ENCODE measurements at regions not wholly inside any gene's neighbourhood (a gene's known extent, or its start where the extent isn't known, plus 50 kb on each side); places are given as distances from the start of the nearest gene placed in this dataset.

DNA sequence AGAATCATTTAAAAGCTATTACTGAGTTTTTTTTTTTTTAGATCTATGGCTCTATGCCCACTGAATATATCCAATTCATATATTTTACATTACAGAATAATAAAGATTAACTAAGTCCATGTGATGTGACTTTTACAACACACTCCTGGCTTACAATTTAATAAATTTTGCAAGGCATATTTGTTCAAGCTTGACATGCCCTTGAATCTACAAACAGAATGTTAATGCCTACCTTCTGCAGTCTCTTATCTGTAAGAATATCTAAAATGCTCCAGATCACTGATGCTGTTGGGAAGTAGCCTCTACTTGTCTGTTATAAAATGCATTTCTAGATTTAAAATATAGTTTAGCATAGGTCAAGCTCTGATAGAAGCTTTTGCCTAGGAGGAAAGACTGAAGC lies 100.7 kb upstream of the RASGEF1B start:
- TF ChIP-seq, protein P1, sequence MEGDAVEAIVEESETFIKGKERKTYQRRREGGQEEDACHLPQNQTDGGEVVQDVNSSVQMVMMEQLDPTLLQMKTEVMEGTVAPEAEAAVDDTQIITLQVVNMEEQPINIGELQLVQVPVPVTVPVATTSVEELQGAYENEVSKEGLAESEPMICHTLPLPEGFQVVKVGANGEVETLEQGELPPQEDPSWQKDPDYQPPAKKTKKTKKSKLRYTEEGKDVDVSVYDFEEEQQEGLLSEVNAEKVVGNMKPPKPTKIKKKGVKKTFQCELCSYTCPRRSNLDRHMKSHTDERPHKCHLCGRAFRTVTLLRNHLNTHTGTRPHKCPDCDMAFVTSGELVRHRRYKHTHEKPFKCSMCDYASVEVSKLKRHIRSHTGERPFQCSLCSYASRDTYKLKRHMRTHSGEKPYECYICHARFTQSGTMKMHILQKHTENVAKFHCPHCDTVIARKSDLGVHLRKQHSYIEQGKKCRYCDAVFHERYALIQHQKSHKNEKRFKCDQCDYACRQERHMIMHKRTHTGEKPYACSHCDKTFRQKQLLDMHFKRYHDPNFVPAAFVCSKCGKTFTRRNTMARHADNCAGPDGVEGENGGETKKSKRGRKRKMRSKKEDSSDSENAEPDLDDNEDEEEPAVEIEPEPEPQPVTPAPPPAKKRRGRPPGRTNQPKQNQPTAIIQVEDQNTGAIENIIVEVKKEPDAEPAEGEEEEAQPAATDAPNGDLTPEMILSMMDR (IDR thresholded peaks at IDR 0.05): no peak
- TF ChIP-seq POLR2AphosphoS5 (IDR thresholded peaks at IDR 0.05): no peak
- TF ChIP-seq POLR2A (IDR thresholded peaks at IDR 0.05): no peak
- no peak for TF ChIP-seq EP300 (IDR thresholded peaks at IDR 0.05; ENCODE audit: low read depth)
- no peak overlapping the region for H3K27ac ChIP-seq
- no peaks in the 10 kb centered on the region for H3K27me3 ChIP-seq
- peaks cover 0 to 22% (median 0%) of the 10 kb centered on the region in 4 donors for H3K4me1 ChIP-seq
- H3K4me3 ChIP-seq: no peak overlapping the region
- intact Hi-C loops (cut with DNase I; ENCODE audit: low total_unique reads) (no loop called here), in situ Hi-C loops (cut with MboI; ENCODE audit: low pct_ligation_motif_present in 1 of 4, low pct_unique_long_range_greater_than_20kb in 1 of 4, low sequenced_read_pairs in 3 of 4) (no loop called here)
- no peaks in the 10 kb centered on the region for H3K9me3 ChIP-seq
- no peak for DNase-seq
- no peaks in the 10 kb centered on the region for H3K36me3 ChIP-seq

DNA sequence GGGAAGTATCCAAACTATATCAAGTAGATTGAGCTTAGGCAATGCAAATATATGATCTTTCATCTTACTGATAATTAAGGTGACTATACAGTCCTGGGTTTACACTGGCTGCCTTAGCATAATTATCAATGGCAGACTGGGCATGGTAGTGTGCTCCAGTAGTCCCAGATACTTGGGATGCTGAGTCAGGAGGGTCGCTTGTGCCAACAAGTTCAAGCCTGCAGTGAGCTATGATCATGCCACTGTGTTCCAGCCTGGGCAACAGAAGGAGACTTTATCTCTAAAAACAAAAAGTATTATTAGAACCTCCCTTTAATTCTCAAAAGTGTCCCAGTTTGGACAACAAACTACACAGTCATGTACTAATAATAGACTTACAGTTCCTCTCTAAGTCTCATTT lies 99.4 kb upstream of the RASGEF1B start:
- Histone ChIP-seq H3K27ac (no peak overlapping the region), H3K4me1 (peaks cover 0 to 28% (median under 1%) of the 10 kb centered on the region in 4 donors), H3K36me3 (no peaks in the 10 kb centered on the region), H3K9me3 (no peaks in the 10 kb centered on the region), H3K4me3 (no peak overlapping the region), H3K27me3 (no peaks in the 10 kb centered on the region)
- in situ Hi-C loops (cut with MboI; ENCODE audit: low pct_ligation_motif_present in 1 of 4, low pct_unique_long_range_greater_than_20kb in 1 of 4, low sequenced_read_pairs in 3 of 4) (no loop called here), intact Hi-C loops (cut with DNase I; ENCODE audit: low total_unique reads) (no loop called here)
- WGBS, 2 donors (ENCODE audit: low coverage in 1 of 2): 100% methylated on average over 1 of the region's 1 CpG
- no peak for DNase-seq
- TF ChIP-seq, protein P1 (IDR thresholded peaks at IDR 0.05): no peak
- TF ChIP-seq EP300 (IDR thresholded peaks at IDR 0.05; ENCODE audit: low read depth) (no peak), POLR2A (IDR thresholded peaks at IDR 0.05) (no peak), POLR2AphosphoS5 (IDR thresholded peaks at IDR 0.05) (no peak)

DNA sequence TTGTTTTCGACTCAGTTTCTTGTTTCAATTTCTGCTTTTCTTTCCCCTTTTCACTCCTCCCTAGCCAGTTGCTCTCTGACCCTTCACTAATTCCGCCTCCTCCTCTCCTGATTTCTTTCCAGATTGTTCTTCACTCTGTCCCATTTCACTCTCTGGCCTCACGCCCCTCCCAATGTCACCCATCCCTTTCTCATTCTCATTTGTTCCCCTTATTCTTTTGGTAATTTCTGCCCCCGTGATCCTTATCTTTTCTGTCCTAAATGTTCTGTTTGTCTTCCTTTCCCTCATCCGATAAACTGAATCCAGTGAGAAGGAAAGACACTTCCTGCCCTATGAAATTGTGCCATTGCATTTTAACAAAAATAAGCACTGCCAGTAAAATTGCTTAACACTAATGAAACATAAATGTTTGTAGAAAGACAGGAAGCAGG lies 94.5 kb upstream of the RASGEF1B start:
- intact Hi-C loops (cut with DNase I; ENCODE audit: low total_unique reads) (no loop called here), in situ Hi-C loops (cut with MboI; ENCODE audit: low pct_ligation_motif_present in 1 of 4, low pct_unique_long_range_greater_than_20kb in 1 of 4, low sequenced_read_pairs in 3 of 4) (no loop called here)
- DNase-seq: no peak
- Histone ChIP-seq H3K27ac (peak overlapping the region; percentile 54 to 73 (median 72)), H3K4me1 (peaks cover 0 to 31% (median 8%) of the 10 kb centered on the region in 4 donors), H3K27me3 (no peaks in the 10 kb centered on the region), H3K36me3 (no peaks in the 10 kb centered on the region), H3K9me3 (no peaks in the 10 kb centered on the region), H3K4me3 (peak overlapping the region in 1 of 4 donors; percentile 20)
- TF ChIP-seq EP300 (IDR thresholded peaks at IDR 0.05; ENCODE audit: low read depth) (no peak), POLR2A (IDR thresholded peaks at IDR 0.05) (no peak), POLR2AphosphoS5 (IDR thresholded peaks at IDR 0.05) (no peak)
- TF ChIP-seq, protein P1 (IDR thresholded peaks at IDR 0.05): no peak
- WGBS, 2 donors (ENCODE audit: low coverage in 1 of 2): 28 to 51% methylated on average over 4 to 5 of the region's 5 CpGs

DNA sequence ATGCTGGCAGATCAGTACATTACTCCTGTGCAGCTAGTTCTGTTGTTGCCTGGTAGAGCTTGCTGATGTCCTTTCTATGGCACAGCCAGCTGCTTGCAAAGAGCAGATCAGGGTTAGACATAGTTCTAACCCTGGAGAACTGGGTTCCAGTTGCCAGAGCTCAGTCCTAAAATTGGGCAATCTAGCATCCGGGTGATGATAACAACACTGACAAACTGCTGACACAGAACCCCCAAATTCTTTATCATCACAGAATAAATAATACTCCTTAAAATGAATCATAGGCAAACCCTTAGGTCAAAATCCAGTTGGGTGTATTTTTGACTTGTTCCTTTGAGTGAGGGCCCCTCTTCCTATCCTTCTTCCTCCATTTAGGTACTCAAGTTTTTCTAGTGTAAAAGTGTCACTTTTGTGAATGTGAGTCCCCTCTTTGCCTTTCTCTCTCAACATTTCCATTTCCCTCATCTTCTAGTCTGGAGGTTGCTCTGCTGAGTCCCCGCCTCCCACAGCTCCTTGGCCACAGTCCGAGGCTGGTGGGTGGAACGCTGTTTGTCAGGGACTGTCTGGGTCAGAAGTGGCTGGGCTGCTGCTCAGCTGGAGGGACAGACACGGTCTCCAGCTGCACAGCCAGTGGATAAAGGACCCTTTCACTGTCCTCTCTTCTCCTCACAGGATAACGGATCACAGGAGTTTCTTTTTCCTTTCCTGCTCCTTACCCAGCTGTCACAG lies 93.6 kb upstream of the RASGEF1B start:
- in situ Hi-C loops (cut with MboI; ENCODE audit: low pct_ligation_motif_present in 1 of 4, low pct_unique_long_range_greater_than_20kb in 1 of 4, low sequenced_read_pairs in 3 of 4): no loop called here
- H3K4me3 ChIP-seq: peak overlapping the region in 1 of 4 donors; percentile 20
- no peaks in the 10 kb centered on the region for H3K9me3 ChIP-seq
- intact Hi-C loops (cut with DNase I; ENCODE audit: low total_unique reads): no loop called here
- peak overlapping the region; percentile 54 to 73 (median 72) for H3K27ac ChIP-seq
- peak; percentile 82 for DNase-seq
- no peaks in the 10 kb centered on the region for H3K36me3 ChIP-seq
- no peaks in the 10 kb centered on the region for H3K27me3 ChIP-seq
- TF ChIP-seq EP300 (IDR thresholded peaks at IDR 0.05; ENCODE audit: low read depth) (no peak), POLR2AphosphoS5 (IDR thresholded peaks at IDR 0.05) (peak in 2 of 3 donors; percentile 29 to 51), POLR2A (IDR thresholded peaks at IDR 0.05) (peak; percentile 22)
- TF ChIP-seq, protein P1 (IDR thresholded peaks at IDR 0.05): no peak
- H3K4me1 ChIP-seq: peaks cover 0 to 31% (median 8%) of the 10 kb centered on the region in 4 donors
- WGBS, 2 donors (ENCODE audit: low coverage in 1 of 2): 0 to 15% methylated on average over 1 to 6 of the region's 6 CpGs

All from transverse colon (tissue), 4 donors.